SH-SY5Y (cell line): ENCODE measurements at regions not wholly inside any gene's neighbourhood (a gene's known extent, or its start where the extent isn't known, plus 50 kb on each side); places are given as distances from the start of the nearest gene placed in this dataset.

ENCODE experiments used
- GATA2 ChIP-seq: IDR thresholded peaks from 2 replicates; pipeline ENCODE4 v1.6.1; 2011; ENCODE audit warnings: mild to moderate bottlenecking, low read depth, low read length
- GATA3 ChIP-seq: IDR thresholded peaks from 2 replicates; pipeline ENCODE4 v1.6.1; 2011; ENCODE audit warnings: low read depth, mild to moderate bottlenecking, low read length, moderate library complexity

DNA sequence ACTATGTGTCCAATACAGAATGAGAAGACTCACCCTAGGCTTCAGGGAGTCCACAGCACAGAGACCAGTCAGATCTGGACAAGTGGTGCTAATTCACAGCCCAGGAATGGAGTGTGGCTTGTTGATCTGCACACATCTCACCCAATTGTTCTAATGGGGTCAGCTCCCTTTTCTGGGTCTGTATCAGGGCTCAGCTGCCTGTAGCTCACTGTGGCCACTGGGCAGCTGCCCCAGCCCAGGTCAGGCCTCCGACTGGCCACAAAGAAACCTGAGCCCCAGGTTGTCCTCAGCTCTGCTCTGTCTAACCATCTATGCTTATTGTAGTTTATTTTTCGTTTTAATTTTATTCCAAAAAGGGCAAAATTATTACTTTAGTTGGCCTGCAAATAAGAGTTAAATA is 202.3 kb upstream of the RAB6C start:
- TF ChIP-seq GATA2 (no peak), GATA3 (no peak)
